Aorta (tissue), 5 donors: ENCODE measurements at regions not wholly inside any gene's neighbourhood (a gene's known extent, or its start where the extent isn't known, plus 50 kb on each side); places are given as distances from the start of the nearest gene placed in this dataset.

Source experiments
- ATAC-seq: fragments of 200-7000 bp; cut with Tn5 transposase; one replicate; pipeline ENCODE4 v1.9.1; 2022; ENCODE audit warnings: moderate library complexity; ENCODE audit not compliant: low FRiP score
- DNase-seq, 2 donors: peaks; one replicate each; pipeline ENCODE4 v3.0.0-alpha.2; 2020
- H3K27ac ChIP-seq, 2 donors: one replicate each; pipeline ENCODE4 v1.5.1; 2013; ENCODE audit warnings: low read length in 2 of 2, mild to moderate bottlenecking in 2 of 2, moderate library complexity in 2 of 2, control low read depth in 1 of 2, inconsistent platforms in 1 of 2, low read depth in 1 of 2
- H3K27me3 ChIP-seq, 2 donors: one replicate each; pipeline ENCODE4 v1.6.1; 2013; ENCODE audit warnings: control low read depth in 1 of 2, low read length in 1 of 2, mild to moderate bottlenecking in 1 of 2, moderate library complexity in 1 of 2; ENCODE audit not compliant: insufficient read depth in 2 of 2, control insufficient read depth in 1 of 2
- H3K36me3 ChIP-seq, 2 donors: one replicate each; pipeline ENCODE4 v1.6.1; 2013; ENCODE audit warnings: control low read depth in 1 of 2, low read length in 1 of 2, mild to moderate bottlenecking in 1 of 2; ENCODE audit not compliant: insufficient read depth in 2 of 2, control insufficient read depth in 1 of 2
- H3K4me1 ChIP-seq, 2 donors: one replicate each; pipeline ENCODE4 v1.6.1; 2013; ENCODE audit warnings: low read length in 2 of 2, control low read depth in 1 of 2, mild to moderate bottlenecking in 1 of 2, moderate library complexity in 1 of 2; ENCODE audit not compliant: insufficient read depth in 2 of 2, control insufficient read depth in 1 of 2
- H3K4me3 ChIP-seq, 2 donors: one replicate each; pipeline ENCODE4 v1.5.1; 2013; ENCODE audit warnings: low read length in 2 of 2, control low read depth in 1 of 2, mild to moderate bottlenecking in 1 of 2
- H3K9me3 ChIP-seq: one replicate; pipeline ENCODE4 v1.6.1; 2013; ENCODE audit warnings: mild to moderate bottlenecking, low read length; ENCODE audit not compliant: control insufficient read depth
- WGBS, 2 donors: extraction: QIAGEN DNeasy Blood & Tissue Kit; methylation state at CpG; one replicate each; pipeline ENCODE4 v1.1.7; 2013; 5-methylcytosine and 5-hydroxymethylcytosine counted together
- intact Hi-C, 2 donors: fragments of 100-400 bp; cut with DNase I; formaldehyde crosslinking; loops; one replicate each; pipeline versions ENCODE4 v1.14.2 to v1.15.0; 2022
- donor health status: healthy with polysubstance abuse.
- donor health status: Bipolar disorder and iron deficiency.
- donor health status: DM: no; HTN: no; CAD: no.
- donor health status: DM: no; HTN: no; CAD: no.
- donor health status: DM: yes; HTN: yes; CAD: no.

DNA sequence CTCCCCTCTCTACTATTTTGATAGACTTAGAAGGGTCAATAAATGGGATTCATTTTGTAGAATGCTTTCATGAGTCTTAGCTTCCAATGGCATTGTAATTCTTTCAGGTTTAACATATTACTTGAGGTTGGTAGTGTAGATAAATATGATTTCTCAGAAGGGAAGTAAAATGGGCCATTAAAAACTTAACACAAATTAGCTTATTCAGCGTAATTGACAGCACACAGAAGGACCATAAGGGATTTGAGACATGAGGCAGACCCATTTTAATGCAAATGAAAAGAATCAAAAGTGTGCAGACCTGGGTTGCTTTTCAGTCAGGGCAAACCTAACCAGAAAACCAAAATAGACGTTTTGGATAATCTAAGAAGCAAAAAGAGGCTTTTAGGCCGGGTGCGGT lies 156.6 kb upstream of the CNTNAP2 start:
- WGBS, 2 donors: 70 to 72% methylated on average over 4 of the region's 4 CpGs
- no peak for DNase-seq
- ATAC-seq: no peak
- no peak overlapping the region for H3K27ac ChIP-seq
- H3K4me3 ChIP-seq: no peak overlapping the region
- H3K4me1 ChIP-seq: no peaks in the 10 kb centered on the region
- no peaks in the 10 kb centered on the region for H3K9me3 ChIP-seq
- intact Hi-C loops: no loop called here
- no peaks in the 10 kb centered on the region for H3K36me3 ChIP-seq
- H3K27me3 ChIP-seq: no peaks in the 10 kb centered on the region

DNA sequence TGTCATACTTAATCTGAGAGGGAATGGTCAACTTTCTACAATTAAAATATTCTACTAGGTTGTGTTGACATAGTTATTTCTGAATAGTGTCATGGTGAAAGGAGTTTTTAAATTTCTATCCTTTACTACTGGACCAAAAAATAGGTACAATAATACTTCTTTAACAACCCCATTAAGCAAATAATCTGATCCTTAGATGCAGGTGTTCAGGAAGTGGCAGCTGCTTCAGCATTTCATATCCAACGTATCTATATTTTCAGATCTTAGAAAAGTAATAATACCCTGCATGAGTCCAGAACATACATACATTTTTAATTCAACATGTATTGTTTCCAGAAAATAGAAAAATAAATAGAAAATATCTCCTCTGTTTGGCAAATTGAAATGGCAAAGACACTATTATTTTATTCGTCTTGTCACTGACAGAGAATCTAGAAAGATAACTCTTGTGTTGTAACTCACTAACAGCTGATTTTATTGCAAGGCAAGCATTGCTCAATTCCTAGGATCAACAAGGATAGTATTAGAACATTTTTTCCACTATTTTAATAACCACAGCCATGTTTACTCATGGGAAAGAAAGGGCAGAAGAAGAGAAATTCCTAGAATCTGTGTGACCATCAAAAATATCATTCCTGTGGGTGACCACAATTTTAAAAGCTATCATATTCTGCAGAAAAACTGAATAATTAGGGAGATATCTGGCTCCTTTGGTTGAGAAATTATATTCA lies 159.3 kb upstream of the CNTNAP2 start:
- no peaks in the 10 kb centered on the region for H3K36me3 ChIP-seq
- no peaks in the 10 kb centered on the region for H3K4me1 ChIP-seq
- intact Hi-C loops: no loop called here
- no peaks in the 10 kb centered on the region for H3K9me3 ChIP-seq
- no peak overlapping the region for H3K27ac ChIP-seq
- no peak for ATAC-seq
- H3K27me3 ChIP-seq: no peaks in the 10 kb centered on the region
- 63 to 75% methylated on average over 2 of the region's 2 CpGs for WGBS, 2 donors
- no peak for DNase-seq
- H3K4me3 ChIP-seq: no peak overlapping the region

- no peak for DNase-seq
- WGBS, 2 donors: 46 to 49% methylated on average over 1 of the region's 1 CpG
- Histone ChIP-seq H3K36me3 (no peaks in the 10 kb centered on the region), H3K4me3 (no peak overlapping the region), H3K4me1 (no peaks in the 10 kb centered on the region), H3K9me3 (no peaks in the 10 kb centered on the region), H3K27me3 (no peaks in the 10 kb centered on the region), H3K27ac (no peak overlapping the region)
- no peak for ATAC-seq
- intact Hi-C loops: no loop called here
These were observed 165.0 kb upstream of the CNTNAP2 start for GRCh38 chr7:145951566-145951965.

DNA sequence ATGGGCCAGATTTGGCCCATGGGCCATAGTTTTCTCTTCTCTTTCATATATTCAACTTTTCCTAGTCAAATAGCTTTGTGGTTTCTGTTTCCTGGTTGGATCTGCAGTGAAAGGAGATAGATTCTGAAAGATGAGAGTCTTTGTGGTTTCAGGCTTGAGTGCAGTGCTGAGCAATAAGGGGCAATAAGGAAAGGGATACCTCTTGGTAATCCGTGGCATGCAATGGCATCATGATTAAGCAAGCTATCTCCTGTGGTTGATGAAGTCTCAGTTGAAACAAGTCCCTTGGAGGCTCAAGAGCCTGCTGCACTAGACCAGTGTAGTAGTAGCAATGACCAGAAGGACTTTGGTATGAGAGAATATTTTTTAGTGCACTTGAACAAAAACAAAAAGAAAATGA lies 187.7 kb upstream of the CNTNAP2 start:
- Histone ChIP-seq H3K27me3 (no peaks in the 10 kb centered on the region), H3K27ac (no peak overlapping the region), H3K4me1 (no peaks in the 10 kb centered on the region), H3K4me3 (no peak overlapping the region), H3K9me3 (no peaks in the 10 kb centered on the region), H3K36me3 (no peaks in the 10 kb centered on the region)
- ATAC-seq (no peak), DNase-seq (no peak)
- intact Hi-C loops: no loop called here
- WGBS, 2 donors: 66 to 89% methylated on average over 1 of the region's 1 CpG

DNA sequence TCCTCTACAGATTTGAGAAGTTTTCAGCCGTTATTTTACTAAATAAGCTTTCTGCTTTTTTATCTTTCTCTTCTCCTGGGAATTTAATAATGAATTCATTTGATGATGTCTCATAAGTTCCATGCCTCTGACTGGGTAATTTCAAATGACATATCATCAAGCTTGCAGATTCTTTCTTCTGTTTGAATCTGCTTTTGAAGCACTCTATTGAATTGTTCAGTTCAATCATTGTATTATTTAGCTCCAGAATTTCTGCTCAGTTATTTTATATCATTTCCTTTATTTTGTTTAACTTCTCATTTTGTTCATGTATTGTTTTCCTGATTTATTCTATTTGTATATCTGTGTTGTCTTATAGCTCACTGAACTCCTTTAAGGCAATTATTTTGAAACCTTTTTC lies 196.9 kb upstream of the CNTNAP2 start:
- ATAC-seq (no peak), DNase-seq (no peak)
- 83 to 91% methylated on average over 1 of the region's 1 CpG for WGBS, 2 donors
- intact Hi-C loops: no loop called here
- H3K36me3 ChIP-seq: no peaks in the 10 kb centered on the region
- no peak overlapping the region for H3K4me3 ChIP-seq
- no peaks in the 10 kb centered on the region for H3K27me3 ChIP-seq
- H3K9me3 ChIP-seq: peaks cover 4% of the 10 kb centered on the region
- H3K27ac ChIP-seq: no peak overlapping the region
- H3K4me1 ChIP-seq: no peaks in the 10 kb centered on the region

GRCh38 chr7:145916776-145917175 lies 199.8 kb upstream of the CNTNAP2 start:
- DNase-seq: no peak
- Histone ChIP-seq H3K9me3 (peaks cover 4% of the 10 kb centered on the region), H3K4me3 (no peak overlapping the region), H3K27me3 (no peaks in the 10 kb centered on the region), H3K27ac (no peak overlapping the region), H3K4me1 (no peaks in the 10 kb centered on the region), H3K36me3 (no peaks in the 10 kb centered on the region)
- WGBS, 2 donors: 80 to 84% methylated on average over 8 of the region's 8 CpGs
- intact Hi-C loops: no loop called here
- peak; percentile 46 for ATAC-seq

GRCh38 chr7:145915679-145916078 lies 200.9 kb upstream of the CNTNAP2 start:
- WGBS, 2 donors: 65 to 88% methylated on average over 2 of the region's 2 CpGs
- ATAC-seq (no peak), DNase-seq (no peak)
- Histone ChIP-seq H3K36me3 (no peaks in the 10 kb centered on the region), H3K27me3 (no peaks in the 10 kb centered on the region), H3K4me3 (no peak overlapping the region), H3K27ac (no peak overlapping the region), H3K9me3 (peaks cover 4% of the 10 kb centered on the region), H3K4me1 (no peaks in the 10 kb centered on the region)
- intact Hi-C loops: no loop called here

DNA sequence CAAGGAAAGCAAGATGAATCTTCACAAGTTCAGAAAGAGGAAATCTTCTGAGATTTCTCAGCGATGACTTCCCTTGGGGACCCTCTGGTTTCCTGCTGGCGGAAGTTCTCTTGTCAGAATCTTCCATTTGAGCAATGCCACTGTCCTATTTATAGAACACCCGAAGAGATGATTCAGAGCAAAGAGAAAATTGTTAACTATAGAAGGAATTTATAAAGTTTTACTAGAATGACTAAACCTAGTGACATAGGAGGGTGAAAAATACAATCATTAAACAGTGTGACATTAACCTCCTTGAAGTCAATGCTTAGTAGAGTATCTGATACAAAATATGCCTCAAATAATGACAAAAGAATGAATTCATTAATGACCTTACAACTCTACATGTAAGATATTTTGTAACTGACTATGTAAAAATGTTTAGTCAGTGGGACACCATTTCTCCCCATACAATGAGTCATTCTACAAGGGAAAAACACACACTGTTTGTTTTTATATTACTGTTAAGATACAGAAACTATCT lies 206.5 kb upstream of the CNTNAP2 start:
- Histone ChIP-seq H3K9me3 (no peaks in the 10 kb centered on the region), H3K27ac (no peak overlapping the region), H3K36me3 (no peaks in the 10 kb centered on the region), H3K4me3 (no peak overlapping the region), H3K27me3 (no peaks in the 10 kb centered on the region), H3K4me1 (no peaks in the 10 kb centered on the region)
- intact Hi-C loops: no loop called here
- no peak for ATAC-seq
- 7 to 29% methylated on average over 3 of the region's 3 CpGs for WGBS, 2 donors
- no peak for DNase-seq

- H3K4me3 ChIP-seq: no peak overlapping the region
- H3K36me3 ChIP-seq: no peaks in the 10 kb centered on the region
- ATAC-seq (no peak), DNase-seq (no peak)
- intact Hi-C loops: no loop called here
- H3K27me3 ChIP-seq: no peaks in the 10 kb centered on the region
- no peaks in the 10 kb centered on the region for H3K4me1 ChIP-seq
- no peak overlapping the region for H3K27ac ChIP-seq
- peaks cover 2% of the 10 kb centered on the region for H3K9me3 ChIP-seq
These were observed 212.9 kb upstream of the CNTNAP2 start for GRCh38 chr7:145903658-145904057.
